ENCODE measurements at regions not wholly inside any gene's neighbourhood (a gene's known extent, or its start where the extent isn't known, plus 50 kb on each side); places are given as distances from the start of the nearest gene placed in this dataset.

DNA sequence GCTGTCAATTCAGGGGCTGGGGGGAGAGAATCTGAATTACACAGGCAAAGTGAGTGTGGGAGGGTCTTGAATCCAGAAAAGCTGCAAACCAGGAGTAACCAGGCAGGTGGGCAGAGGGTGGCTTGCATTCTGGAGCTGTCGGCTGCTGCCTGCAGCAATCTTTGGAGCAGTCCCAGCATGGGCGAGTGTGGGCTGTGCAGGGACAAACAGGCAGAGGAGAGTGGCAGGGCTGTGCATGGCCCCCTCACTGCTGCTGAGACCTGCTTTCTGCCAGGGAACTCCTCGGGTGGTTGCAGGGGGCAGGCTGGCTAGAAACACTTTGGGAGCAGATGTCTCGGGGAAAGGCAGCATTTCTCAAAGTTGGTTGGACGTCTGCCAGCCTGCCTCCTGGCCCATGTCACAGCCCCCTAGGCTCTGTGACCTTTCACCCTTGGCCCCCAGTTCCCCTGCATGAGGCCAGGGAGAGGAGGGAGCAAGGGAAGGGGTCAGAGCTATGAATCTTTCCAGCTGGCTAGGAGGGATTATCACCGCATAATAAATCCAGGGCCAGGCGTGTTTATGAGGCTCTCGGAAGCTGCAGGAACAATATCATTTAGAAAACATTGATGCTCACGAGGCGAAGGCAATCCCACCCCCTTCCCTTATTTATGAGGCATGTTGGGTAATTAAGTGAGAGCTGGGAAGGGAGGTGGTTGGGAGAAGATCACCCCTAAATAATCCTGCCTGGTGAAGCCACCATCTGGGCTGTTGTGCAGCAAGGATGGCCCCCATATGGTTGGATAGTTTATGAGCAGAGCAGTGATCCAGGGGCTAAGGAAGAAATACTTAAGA, 212.3 kb upstream of the NCAM1 start:
- H3K4me3 ChIP-seq (ENCODE audit: low read length in 2 of 2) = no peak overlapping the region
- H2BK120ac ChIP-seq (ENCODE audit: low read depth, low read length) = no peak overlapping the region
- H2BK12ac ChIP-seq (ENCODE audit: low read length) = no peak overlapping the region
- H3K4me1 ChIP-seq (ENCODE audit: control insufficient read depth in 2 of 2, insufficient read depth in 1 of 2, low read depth in 1 of 2, low read length in 2 of 2) = peaks cover 0 to 9% of the 10 kb centered on the region in 2 donors
- no peak overlapping the region for H4K91ac ChIP-seq (ENCODE audit: low read depth, low read length, poor library complexity)
- no CpG with 5 or more reads among the region's 10 CpGs for WGBS, 2 donors (ENCODE audit: extremely low coverage in 2 of 2, insufficient read length in 2 of 2, insufficient replicate concordance in 1 of 2)
- no peaks in the 10 kb centered on the region for H3K79me1 ChIP-seq (ENCODE audit: low read depth, low read length)
- no peaks in the 10 kb centered on the region for H3K36me3 ChIP-seq (replicated peaks in 1 of 2; ENCODE audit: control insufficient read depth in 2 of 2, insufficient read depth in 2 of 2, low read length in 2 of 2)
- no peak overlapping the region for H3K9ac ChIP-seq (ENCODE audit: low read depth, low read length, poor library complexity)
- H2AFZ ChIP-seq (ENCODE audit: low read length) = no peak overlapping the region
- H2BK15ac ChIP-seq (ENCODE audit: low read length) = no peak overlapping the region
- H3K27me3 ChIP-seq (ENCODE audit: control insufficient read depth in 3 of 3, insufficient read depth in 3 of 3, low read depth in 1 of 3, low read length in 3 of 3) = no peaks in the 10 kb centered on the region
- H4K8ac ChIP-seq (ENCODE audit: low read depth, low read length) = no peak overlapping the region
- H3K18ac ChIP-seq (ENCODE audit: low read length) = peak overlapping the region; percentile 34
- no peak overlapping the region for H2AK5ac ChIP-seq (ENCODE audit: low read depth, low read length)
- no peak overlapping the region for H3K4me2 ChIP-seq (ENCODE audit: insufficient read depth, low read length, poor library complexity, severe bottlenecking)
- H3K23ac ChIP-seq (ENCODE audit: low read depth, low read length, poor library complexity) = no peak overlapping the region
- DNase-seq (ENCODE audit: low spot score) = no peak
- no peak overlapping the region for H3K4ac ChIP-seq (ENCODE audit: low read length)
- H3K27ac ChIP-seq (replicated peaks; ENCODE audit: low read length) = no peak overlapping the region
- no peaks in the 10 kb centered on the region for H3K9me3 ChIP-seq (replicated peaks in 1 of 2; ENCODE audit: control insufficient read depth in 2 of 2, insufficient read depth in 1 of 2, low read depth in 1 of 2, low read length in 2 of 2)
- no peak overlapping the region for H3K14ac ChIP-seq (ENCODE audit: low read length)
- H2BK5ac ChIP-seq (ENCODE audit: low read length) = no peak overlapping the region

DNA sequence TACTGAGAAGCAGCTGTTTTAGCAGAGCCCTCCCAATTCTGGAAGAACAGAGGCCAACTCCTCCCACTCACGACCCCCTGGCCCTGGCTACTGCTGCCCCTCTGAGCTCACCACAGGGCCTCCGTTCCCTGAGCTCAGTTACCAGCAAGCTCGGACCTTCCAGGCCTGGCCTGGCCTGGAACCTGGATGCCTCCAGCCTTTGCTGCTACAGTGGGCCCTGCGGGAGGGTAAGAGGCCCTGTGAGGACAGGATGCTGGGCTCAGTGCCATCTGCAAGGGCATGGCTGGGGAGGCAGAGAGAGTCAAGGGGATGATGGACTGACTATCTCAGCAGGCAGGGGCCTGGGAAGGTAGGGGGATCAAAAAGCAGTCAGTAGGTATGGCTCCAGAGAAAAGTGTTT, 209.9 kb upstream of the NCAM1 start:
- Histone ChIP-seq H3K27me3 (ENCODE audit: control insufficient read depth in 3 of 3, insufficient read depth in 3 of 3, low read depth in 1 of 3, low read length in 3 of 3) (peaks cover 0 to under 1% (median 0%) of the 10 kb centered on the region in 3 experiments), H2BK5ac (ENCODE audit: low read length) (no peak overlapping the region), H3K9ac (ENCODE audit: low read depth, low read length, poor library complexity) (peak overlapping the region; percentile 67), H3K14ac (ENCODE audit: low read length) (peak overlapping the region; percentile 9), H3K4me1 (ENCODE audit: control insufficient read depth in 2 of 2, insufficient read depth in 1 of 2, low read depth in 1 of 2, low read length in 2 of 2) (peaks cover 0 to 9% of the 10 kb centered on the region in 2 donors), H4K8ac (ENCODE audit: low read depth, low read length) (no peak overlapping the region), H2BK12ac (ENCODE audit: low read length) (no peak overlapping the region), H4K91ac (ENCODE audit: low read depth, low read length, poor library complexity) (no peak overlapping the region), H3K36me3 (replicated peaks in 1 of 2; ENCODE audit: control insufficient read depth in 2 of 2, insufficient read depth in 2 of 2, low read length in 2 of 2) (no peaks in the 10 kb centered on the region), H2AK5ac (ENCODE audit: low read depth, low read length) (no peak overlapping the region), H3K79me1 (ENCODE audit: low read depth, low read length) (no peaks in the 10 kb centered on the region), H3K18ac (ENCODE audit: low read length) (peak overlapping the region; percentile 20), H2BK120ac (ENCODE audit: low read depth, low read length) (no peak overlapping the region), H2AFZ (ENCODE audit: low read length) (no peak overlapping the region), H3K4me3 (ENCODE audit: low read length in 2 of 2) (no peak overlapping the region), H3K27ac (replicated peaks; ENCODE audit: low read length) (no peak overlapping the region), H3K9me3 (replicated peaks in 1 of 2; ENCODE audit: control insufficient read depth in 2 of 2, insufficient read depth in 1 of 2, low read depth in 1 of 2, low read length in 2 of 2) (no peaks in the 10 kb centered on the region), H3K23ac (ENCODE audit: low read depth, low read length, poor library complexity) (no peak overlapping the region), H2BK15ac (ENCODE audit: low read length) (no peak overlapping the region), H3K4me2 (ENCODE audit: insufficient read depth, low read length, poor library complexity, severe bottlenecking) (no peak overlapping the region), H3K4ac (ENCODE audit: low read length) (no peak overlapping the region)
- DNase-seq (ENCODE audit: low spot score) = no peak
- WGBS, 2 donors (ENCODE audit: extremely low coverage in 2 of 2, insufficient read length in 2 of 2, insufficient replicate concordance in 1 of 2) = no CpG with 5 or more reads among the region's 4 CpGs

DNA sequence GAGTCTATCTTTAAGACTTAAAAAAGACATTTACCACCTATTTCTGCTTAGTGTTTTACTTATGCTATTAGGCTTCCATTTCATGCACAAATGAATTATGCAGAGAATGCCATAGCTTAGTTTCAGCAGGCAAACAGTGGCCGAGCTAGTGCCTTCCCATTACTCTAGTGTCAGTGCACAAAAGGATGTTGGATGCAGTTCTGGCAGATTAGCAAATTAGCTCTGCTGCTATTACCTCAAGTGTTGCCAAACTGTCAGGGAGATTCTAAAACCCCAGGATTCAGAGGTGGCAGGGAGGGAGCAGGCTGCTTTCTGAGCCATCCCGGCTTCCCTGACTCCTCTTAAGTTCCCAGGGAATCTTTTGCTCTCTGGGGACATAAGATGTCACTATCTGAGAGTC, 209.4 kb upstream of the NCAM1 start:
- no peaks in the 10 kb centered on the region for H3K79me1 ChIP-seq (ENCODE audit: low read depth, low read length)
- no peak overlapping the region for H3K27ac ChIP-seq (replicated peaks; ENCODE audit: low read length)
- no peak overlapping the region for H4K91ac ChIP-seq (ENCODE audit: low read depth, low read length, poor library complexity)
- WGBS, 2 donors (ENCODE audit: extremely low coverage in 2 of 2, insufficient read length in 2 of 2, insufficient replicate concordance in 1 of 2) = no CpG with 5 or more reads among the region's 2 CpGs
- no peak overlapping the region for H3K4ac ChIP-seq (ENCODE audit: low read length)
- H3K9me3 ChIP-seq (replicated peaks in 1 of 2; ENCODE audit: control insufficient read depth in 2 of 2, insufficient read depth in 1 of 2, low read depth in 1 of 2, low read length in 2 of 2) = no peaks in the 10 kb centered on the region
- H2AK5ac ChIP-seq (ENCODE audit: low read depth, low read length) = no peak overlapping the region
- no peak overlapping the region for H3K14ac ChIP-seq (ENCODE audit: low read length)
- H3K9ac ChIP-seq (ENCODE audit: low read depth, low read length, poor library complexity) = no peak overlapping the region
- no peak overlapping the region for H2BK15ac ChIP-seq (ENCODE audit: low read length)
- no peak overlapping the region for H4K8ac ChIP-seq (ENCODE audit: low read depth, low read length)
- no peak overlapping the region for H3K18ac ChIP-seq (ENCODE audit: low read length)
- H2BK120ac ChIP-seq (ENCODE audit: low read depth, low read length) = no peak overlapping the region
- no peak overlapping the region for H2AFZ ChIP-seq (ENCODE audit: low read length)
- DNase-seq (ENCODE audit: low spot score) = no peak
- H3K27me3 ChIP-seq (ENCODE audit: control insufficient read depth in 3 of 3, insufficient read depth in 3 of 3, low read depth in 1 of 3, low read length in 3 of 3) = peaks cover 0 to 2% (median 0%) of the 10 kb centered on the region in 3 experiments
- no peak overlapping the region for H3K4me2 ChIP-seq (ENCODE audit: insufficient read depth, low read length, poor library complexity, severe bottlenecking)
- H3K36me3 ChIP-seq (replicated peaks in 1 of 2; ENCODE audit: control insufficient read depth in 2 of 2, insufficient read depth in 2 of 2, low read length in 2 of 2) = no peaks in the 10 kb centered on the region
- no peak overlapping the region for H2BK12ac ChIP-seq (ENCODE audit: low read length)
- no peak overlapping the region for H3K4me3 ChIP-seq (ENCODE audit: low read length in 2 of 2)
- peaks cover 0 to 9% of the 10 kb centered on the region in 2 donors for H3K4me1 ChIP-seq (ENCODE audit: control insufficient read depth in 2 of 2, insufficient read depth in 1 of 2, low read depth in 1 of 2, low read length in 2 of 2)
- H2BK5ac ChIP-seq (ENCODE audit: low read length) = no peak overlapping the region
- H3K23ac ChIP-seq (ENCODE audit: low read depth, low read length, poor library complexity) = no peak overlapping the region

DNA sequence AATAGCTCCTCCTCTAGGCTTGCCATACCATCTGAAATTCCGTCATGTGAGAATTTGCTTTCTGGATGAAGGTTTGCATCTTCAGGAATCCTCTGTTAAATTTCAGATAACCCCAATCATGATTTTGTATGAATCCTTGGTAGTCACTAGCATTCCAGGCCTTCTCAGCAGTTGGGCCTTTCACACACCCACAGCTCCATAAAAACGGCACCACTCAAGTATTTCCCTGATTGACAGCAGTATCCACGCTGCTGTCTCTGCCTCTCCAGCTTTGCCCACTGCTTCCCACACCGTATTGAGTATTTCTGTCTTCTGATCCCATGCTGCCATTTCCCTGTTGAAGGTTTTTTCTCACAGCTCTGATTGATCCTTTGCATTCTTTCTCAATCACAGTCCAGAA, 208.7 kb upstream of the NCAM1 start:
- Histone ChIP-seq H4K8ac (ENCODE audit: low read depth, low read length) (no peak overlapping the region), H3K14ac (ENCODE audit: low read length) (no peak overlapping the region), H2BK12ac (ENCODE audit: low read length) (no peak overlapping the region), H3K4me2 (ENCODE audit: insufficient read depth, low read length, poor library complexity, severe bottlenecking) (no peak overlapping the region), H2AFZ (ENCODE audit: low read length) (no peak overlapping the region), H2BK15ac (ENCODE audit: low read length) (no peak overlapping the region), H4K91ac (ENCODE audit: low read depth, low read length, poor library complexity) (no peak overlapping the region), H3K4me3 (ENCODE audit: low read length in 2 of 2) (no peak overlapping the region), H3K36me3 (replicated peaks in 1 of 2; ENCODE audit: control insufficient read depth in 2 of 2, insufficient read depth in 2 of 2, low read length in 2 of 2) (no peaks in the 10 kb centered on the region), H2BK120ac (ENCODE audit: low read depth, low read length) (no peak overlapping the region), H3K23ac (ENCODE audit: low read depth, low read length, poor library complexity) (no peak overlapping the region), H2BK5ac (ENCODE audit: low read length) (no peak overlapping the region), H3K27me3 (ENCODE audit: control insufficient read depth in 3 of 3, insufficient read depth in 3 of 3, low read depth in 1 of 3, low read length in 3 of 3) (peaks cover 0 to 2% (median 0%) of the 10 kb centered on the region in 3 experiments), H3K79me1 (ENCODE audit: low read depth, low read length) (no peaks in the 10 kb centered on the region), H3K27ac (replicated peaks; ENCODE audit: low read length) (no peak overlapping the region), H2AK5ac (ENCODE audit: low read depth, low read length) (no peak overlapping the region), H3K18ac (ENCODE audit: low read length) (no peak overlapping the region), H3K9ac (ENCODE audit: low read depth, low read length, poor library complexity) (no peak overlapping the region), H3K4ac (ENCODE audit: low read length) (no peak overlapping the region), H3K4me1 (ENCODE audit: control insufficient read depth in 2 of 2, insufficient read depth in 1 of 2, low read depth in 1 of 2, low read length in 2 of 2) (peaks cover 0 to 12% of the 10 kb centered on the region in 2 donors), H3K9me3 (replicated peaks in 1 of 2; ENCODE audit: control insufficient read depth in 2 of 2, insufficient read depth in 1 of 2, low read depth in 1 of 2, low read length in 2 of 2) (no peaks in the 10 kb centered on the region)
- WGBS, 2 donors (ENCODE audit: extremely low coverage in 2 of 2, insufficient read length in 2 of 2, insufficient replicate concordance in 1 of 2) = no CpG with 5 or more reads among the region's 4 CpGs
- no peak for DNase-seq (ENCODE audit: low spot score)

Data from neuronal stem cell (in vitro differentiated cells).